ENCODE measurements at regions not wholly inside any gene's neighbourhood (a gene's known extent, or its start where the extent isn't known, plus 50 kb on each side); places are given as distances from the start of the nearest gene placed in this dataset.
"Not testable (repeated sequence)": the region's sequence is repeated elsewhere in the genome, so short reads cannot be mapped to it uniquely, and the experiment has no call there.

- no peak for TF ChIP-seq POLR2AphosphoS5 (IDR thresholded peaks at IDR 0.05)
- no peak for TF ChIP-seq POLR2A (IDR thresholded peaks at IDR 0.05)
- TF ChIP-seq CTCF (IDR thresholded peaks at IDR 0.05) = no peak
- no peak for DNase-seq (ENCODE audit: low spot score in 2 of 2)
- Histone ChIP-seq H3K27ac (peak overlapping the region in 1 of 2 donors; percentile 29), H3K4me3 (no peak overlapping the region), H3K4me1 (no peaks in the 10 kb centered on the region), H3K9me3 (no peaks in the 10 kb centered on the region), H3K36me3 (no peaks in the 10 kb centered on the region), H3K27me3 (no peaks in the 10 kb centered on the region)
- intact Hi-C loops (cut with DNase I; ENCODE audit: low total_unique reads) = no loop called here
Measured at GRCh38 chr3:177657243-177657642, 460.0 kb upstream of the TBL1XR1 start.

GRCh38 chr3:177658354-177658753, 461.1 kb upstream of the TBL1XR1 start:
- Histone ChIP-seq H3K27me3 (no peaks in the 10 kb centered on the region), H3K36me3 (no peaks in the 10 kb centered on the region), H3K27ac (no peak overlapping the region), H3K9me3 (no peaks in the 10 kb centered on the region), H3K4me1 (no peaks in the 10 kb centered on the region), H3K4me3 (no peak overlapping the region)
- intact Hi-C loops (cut with DNase I; ENCODE audit: low total_unique reads) = no loop called here
- DNase-seq (ENCODE audit: low spot score in 2 of 2) = no peak
- TF ChIP-seq POLR2A (IDR thresholded peaks at IDR 0.05) = no peak
- no peak for TF ChIP-seq POLR2AphosphoS5 (IDR thresholded peaks at IDR 0.05)
- no peak for TF ChIP-seq CTCF (IDR thresholded peaks at IDR 0.05)

GRCh38 chr3:177664380-177665103, 467.3 kb upstream of the TBL1XR1 start:
- H3K36me3 ChIP-seq; intact Hi-C loops (cut with DNase I; ENCODE audit: low total_unique reads); H3K4me3 ChIP-seq; DNase-seq (ENCODE audit: low spot score in 2 of 2); H3K9me3 ChIP-seq; H3K27me3 ChIP-seq; H3K4me1 ChIP-seq; H3K27ac ChIP-seq: not testable (repeated sequence)

- H3K9me3 ChIP-seq = no peaks in the 10 kb centered on the region
- H3K4me1 ChIP-seq = no peaks in the 10 kb centered on the region
- H3K4me3 ChIP-seq = no peak overlapping the region
- H3K36me3 ChIP-seq = no peaks in the 10 kb centered on the region
- H3K27ac ChIP-seq = no peak overlapping the region
- DNase-seq (ENCODE audit: low spot score in 2 of 2) = no peak
- intact Hi-C loops (cut with DNase I; ENCODE audit: low total_unique reads) = no loop called here
- TF ChIP-seq CTCF (IDR thresholded peaks at IDR 0.05) (no peak), POLR2AphosphoS5 (IDR thresholded peaks at IDR 0.05) (no peak), POLR2A (IDR thresholded peaks at IDR 0.05) (no peak)
- no peaks in the 10 kb centered on the region for H3K27me3 ChIP-seq
Measured at GRCh38 chr3:177665122-177665808, 468.0 kb upstream of the TBL1XR1 start.

- DNase-seq (ENCODE audit: low spot score in 2 of 2) = no peak
- no peak overlapping the region for H3K4me3 ChIP-seq
- no peaks in the 10 kb centered on the region for H3K27me3 ChIP-seq
- H3K27ac ChIP-seq = no peak overlapping the region
- no peaks in the 10 kb centered on the region for H3K36me3 ChIP-seq
- no peaks in the 10 kb centered on the region for H3K9me3 ChIP-seq
- H3K4me1 ChIP-seq = no peaks in the 10 kb centered on the region
- no peak for TF ChIP-seq CTCF (IDR thresholded peaks at IDR 0.05)
- no peak for TF ChIP-seq POLR2A (IDR thresholded peaks at IDR 0.05)
- TF ChIP-seq POLR2AphosphoS5 (IDR thresholded peaks at IDR 0.05) = no peak
- intact Hi-C loops (cut with DNase I; ENCODE audit: low total_unique reads) = no loop called here
Measured at GRCh38 chr3:177672252-177672911, 475.1 kb upstream of the TBL1XR1 start.

Data from breast epithelium (tissue), 4 donors.